ENCODE measurements at regions not wholly inside any gene's neighbourhood (a gene's known extent, or its start where the extent isn't known, plus 50 kb on each side); places are given as distances from the start of the nearest gene placed in this dataset.
"Not testable (repeated sequence)": the region's sequence is repeated elsewhere in the genome, so short reads cannot be mapped to it uniquely, and the experiment has no call there.

- H3K4me3 ChIP-seq = no peak overlapping the region
- TF ChIP-seq CTCF (IDR thresholded peaks at IDR 0.05) = no peak
- peaks cover 0 to 9% (median 0%) of the 10 kb centered on the region in 11 donors for H3K9me3 ChIP-seq
- H3K36me3 ChIP-seq = no peaks in the 10 kb centered on the region
- peaks cover 0 to 23% (median 5%) of the 10 kb centered on the region in 9 donors for H3K4me1 ChIP-seq
- ATAC-seq = no peak
- no peak for DNase-seq
- peaks cover 0 to 50% (median 31%) of the 10 kb centered on the region in 7 donors for H3K27me3 ChIP-seq
- intact Hi-C loops (cut with DNase I) = no loop called here
- no peak overlapping the region for H3K27ac ChIP-seq
- WGBS, 2 donors = 86 to 87% methylated on average over 19 of the region's 19 CpGs
These were observed 69.3 kb downstream of the FOXL3 start for GRCh38 chr7:359226-359765.

DNA sequence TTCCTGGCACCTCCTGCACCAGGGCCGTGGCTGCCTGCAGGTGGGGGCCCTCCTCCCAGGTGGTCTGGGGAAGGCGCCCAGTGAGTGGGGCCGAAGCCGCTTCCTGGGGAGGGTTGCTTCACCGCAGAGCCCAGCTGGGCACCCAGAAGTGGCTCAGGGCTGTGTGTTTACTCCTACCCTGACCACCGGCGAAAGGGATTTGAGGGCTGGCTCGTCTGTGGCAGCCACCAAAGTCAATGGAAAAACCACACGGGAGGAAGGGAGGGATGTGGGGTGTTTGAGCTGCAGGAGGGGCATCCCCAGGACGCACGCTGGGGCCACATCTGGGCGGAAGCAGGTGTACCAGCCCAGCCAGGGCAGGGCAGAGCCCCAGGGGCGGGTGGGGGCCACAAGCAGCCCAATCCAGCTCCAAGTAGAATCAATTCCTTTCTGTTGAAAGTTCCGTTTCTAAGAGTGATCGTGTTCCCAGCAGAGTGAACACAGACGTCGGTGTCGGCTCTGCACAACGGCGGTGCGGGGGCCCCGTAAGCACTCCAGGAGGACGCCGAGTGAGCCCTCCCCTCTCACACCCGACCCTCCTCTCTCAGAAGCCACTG, 69.9 kb downstream of the FOXL3 start:
- H3K27me3 ChIP-seq = peaks cover 0 to 54% (median 37%) of the 10 kb centered on the region in 7 donors
- 62 to 72% methylated on average over 25 of the region's 25 CpGs for WGBS, 2 donors

DNA sequence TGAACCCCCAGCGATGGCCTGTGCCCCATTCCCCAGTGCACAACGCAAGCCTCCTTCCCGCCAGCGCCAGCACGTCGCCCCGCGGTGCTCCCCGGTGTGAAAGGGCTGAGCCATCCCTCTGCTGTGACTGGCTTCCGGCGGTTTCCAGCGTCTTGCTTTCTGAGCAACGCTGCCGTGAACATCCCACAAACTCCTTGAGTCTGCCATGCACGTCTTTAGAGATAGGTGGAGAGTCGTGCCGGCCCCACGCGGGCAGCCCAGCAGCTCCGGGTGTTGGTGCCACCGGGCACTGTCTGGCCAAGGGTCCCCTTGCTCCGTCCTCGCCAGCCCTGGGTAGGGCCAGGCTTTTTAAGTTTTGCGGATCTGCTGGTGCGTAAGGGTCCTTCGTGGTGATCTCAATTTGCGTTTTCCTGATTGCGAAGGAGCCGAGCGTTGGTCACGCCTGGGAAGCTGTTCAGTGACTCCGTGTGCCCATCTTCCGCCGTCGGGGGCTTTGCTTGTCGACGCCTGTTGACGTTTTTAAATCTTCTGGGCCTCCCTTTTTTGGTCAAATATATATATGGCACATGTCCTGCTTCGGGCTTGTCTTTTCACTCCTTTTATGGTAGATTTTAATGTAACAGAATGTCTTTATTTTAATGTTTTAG, 70.6 kb downstream of the FOXL3 start:
- no peak overlapping the region for H3K4me3 ChIP-seq
- intact Hi-C loops (cut with DNase I) = no loop called here
- peaks cover 0 to 61% (median 42%) of the 10 kb centered on the region in 7 donors for H3K27me3 ChIP-seq
- no peak for TF ChIP-seq CTCF (IDR thresholded peaks at IDR 0.05)
- H3K36me3 ChIP-seq = no peaks in the 10 kb centered on the region
- H3K4me1 ChIP-seq = peaks cover 0 to 23% (median 5%) of the 10 kb centered on the region in 9 donors
- DNase-seq (peak in 1 of 2 donors; percentile 6), ATAC-seq (no peak)
- peaks cover 0 to 9% (median 0%) of the 10 kb centered on the region in 11 donors for H3K9me3 ChIP-seq
- no peak overlapping the region for H3K27ac ChIP-seq
- WGBS, 2 donors = 73 to 84% methylated on average over 39 of the region's 39 CpGs

More for the DNA sequence above, 69.9 kb downstream of the FOXL3 start:
- Histone ChIP-seq H3K27ac (no peak overlapping the region), H3K36me3 (no peaks in the 10 kb centered on the region), H3K4me1 (peaks cover 0 to 23% (median 5%) of the 10 kb centered on the region in 9 donors), H3K9me3 (peaks cover 0 to 9% (median 0%) of the 10 kb centered on the region in 11 donors), H3K4me3 (no peak overlapping the region)
- ATAC-seq = peak in 1 of 8 donors; percentile 7
- DNase-seq = peak in 1 of 2 donors; percentile 7
- intact Hi-C loops (cut with DNase I) = no loop called here
- no peak for TF ChIP-seq CTCF (IDR thresholded peaks at IDR 0.05)

- 77 to 84% methylated on average over 14 of the region's 20 CpGs for WGBS, 2 donors
- H3K9me3 ChIP-seq; H3K4me3 ChIP-seq; intact Hi-C loops (cut with DNase I); ATAC-seq; H3K36me3 ChIP-seq; H3K27ac ChIP-seq: not testable (repeated sequence)
- peaks cover 0 to 66% (median 47%) of the 10 kb centered on the region in 7 donors for H3K27me3 ChIP-seq
- DNase-seq = peak in 1 of 2 donors; percentile 11
- H3K4me1 ChIP-seq = peaks cover 0 to 29% (median 5%) of the 10 kb centered on the region in 9 donors
These were observed 71.2 kb downstream of the FOXL3 start for GRCh38 chr7:361182-361581.

All from heart right ventricle (tissue), 16 donors.